GM19099 (cell line): ENCODE measurements at regions not wholly inside any gene's neighbourhood (a gene's known extent, or its start where the extent isn't known, plus 50 kb on each side); places are given as distances from the start of the nearest gene placed in this dataset.

Source experiments
- POLR2A ChIP-seq: IDR thresholded peaks from 3 replicates; pipeline ENCODE4 v1.6.1; 2011; ENCODE audit warnings: low read depth; ENCODE audit not compliant: insufficient read length; ENCODE audit errors: extremely low read depth

DNA sequence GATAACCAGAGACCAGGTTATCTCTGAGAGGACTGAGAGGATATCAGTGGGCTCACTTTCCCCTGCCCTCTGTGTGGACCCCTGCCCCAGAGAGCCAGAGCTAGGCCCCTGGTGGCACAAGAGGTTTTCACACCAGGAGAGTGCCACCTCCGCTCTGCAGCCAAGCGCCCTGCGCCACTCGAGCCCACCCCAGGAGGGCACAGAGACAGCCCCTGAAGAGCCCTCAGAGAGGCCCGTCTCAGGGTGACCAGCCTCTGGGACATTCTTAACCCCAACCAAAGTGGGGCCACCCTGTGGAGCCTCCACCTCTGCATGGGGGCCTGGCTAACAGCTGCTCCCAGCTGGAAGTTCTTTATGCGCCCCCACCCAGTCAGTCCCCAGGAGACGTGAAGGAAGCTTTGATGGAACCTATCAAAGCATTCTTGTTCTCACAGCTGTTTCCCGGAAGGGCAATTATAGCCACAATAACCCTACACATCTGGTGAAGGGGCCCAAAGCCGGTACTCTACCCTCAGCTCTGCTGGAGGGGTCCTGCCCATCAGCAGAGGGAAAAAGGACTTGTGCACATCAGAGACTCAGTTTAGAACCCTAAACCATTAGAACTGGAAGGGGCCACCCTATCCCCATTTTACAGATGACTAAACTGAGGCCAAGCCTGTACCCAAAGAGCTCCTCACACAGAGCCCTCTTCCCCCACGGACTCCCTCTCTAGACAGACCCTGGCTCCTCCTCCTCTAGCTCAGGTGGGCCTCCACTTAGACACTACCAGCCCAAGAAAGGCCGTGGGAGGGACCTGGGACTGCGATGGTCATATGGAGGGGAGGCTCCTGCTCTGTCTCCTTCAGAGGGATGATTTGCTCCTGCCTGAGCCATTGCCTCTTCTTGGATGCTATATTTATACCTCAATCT lies 101.1 kb downstream of the ZFP36L2 start:
- no peak for TF ChIP-seq POLR2A

DNA sequence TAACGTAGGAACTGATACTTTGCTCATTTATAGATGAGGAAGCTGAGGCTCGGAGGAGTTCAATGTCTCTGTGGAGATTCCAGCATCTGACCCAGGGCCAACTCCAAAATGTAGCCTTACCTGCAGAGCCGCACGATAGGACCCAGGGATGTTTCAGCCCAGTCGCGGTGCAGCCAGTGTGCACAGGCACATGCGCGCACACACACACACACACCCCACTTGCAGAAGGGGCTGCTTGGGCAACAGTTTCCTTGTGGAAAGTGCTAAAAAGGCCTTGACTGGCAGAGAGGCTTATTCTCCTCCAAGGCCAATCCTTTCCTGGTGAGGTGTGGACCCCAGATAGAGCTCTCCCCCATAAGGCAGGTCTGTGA lies 101.7 kb downstream of the ZFP36L2 start:
- TF ChIP-seq POLR2A: no peak

DNA sequence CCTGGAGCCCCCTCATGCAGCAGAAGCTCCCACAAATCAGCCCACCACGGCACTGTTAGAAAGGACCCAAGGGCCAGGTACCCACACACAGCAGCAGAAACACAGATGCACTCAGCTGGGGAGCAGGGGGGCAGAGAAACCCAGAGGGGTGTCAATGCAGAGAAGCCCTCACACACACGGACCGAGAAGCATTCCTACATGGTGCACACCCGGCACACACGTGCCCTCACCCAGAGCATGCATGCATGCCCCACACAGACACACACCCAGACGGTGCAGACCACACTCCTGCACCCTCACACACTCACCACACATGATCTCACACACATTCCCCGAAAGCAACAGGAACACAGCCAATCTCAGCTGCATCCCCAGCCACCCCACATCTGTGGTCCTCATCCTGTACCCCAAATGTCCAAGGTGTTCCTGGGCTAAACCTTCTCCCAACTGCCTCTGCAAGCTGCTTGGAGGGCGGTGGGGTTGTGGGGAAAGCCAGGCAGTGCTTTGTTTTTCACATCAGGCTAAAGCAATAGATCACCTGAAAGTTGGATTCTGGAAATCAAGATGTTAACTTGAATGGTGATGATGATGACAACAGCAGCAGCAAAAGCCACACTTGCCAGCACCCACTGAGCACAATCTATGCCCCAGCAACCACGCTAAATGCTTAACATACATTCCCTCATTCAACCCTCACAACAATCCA lies 102.3 kb downstream of the ZFP36L2 start:
- TF ChIP-seq POLR2A: no peak

DNA sequence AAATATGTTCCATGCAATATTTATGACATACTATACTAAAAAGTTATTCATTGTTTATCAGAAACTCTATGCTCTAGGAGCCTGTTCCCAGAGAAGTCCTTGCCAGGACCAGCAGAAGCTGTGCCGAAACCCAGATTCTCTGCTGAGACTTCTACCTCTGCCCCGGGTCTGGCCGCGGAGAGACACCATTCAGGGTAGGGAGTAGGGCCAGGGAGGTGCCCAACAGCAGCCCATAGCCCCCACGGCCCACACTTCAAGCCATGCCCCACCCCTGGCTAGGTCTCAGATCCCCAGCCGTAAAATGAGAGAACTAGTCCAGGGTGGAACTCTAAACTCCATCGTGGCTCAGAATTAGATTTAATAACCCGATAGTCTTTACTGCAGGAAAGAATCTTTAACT lies 102.9 kb downstream of the ZFP36L2 start:
- no peak for TF ChIP-seq POLR2A

DNA sequence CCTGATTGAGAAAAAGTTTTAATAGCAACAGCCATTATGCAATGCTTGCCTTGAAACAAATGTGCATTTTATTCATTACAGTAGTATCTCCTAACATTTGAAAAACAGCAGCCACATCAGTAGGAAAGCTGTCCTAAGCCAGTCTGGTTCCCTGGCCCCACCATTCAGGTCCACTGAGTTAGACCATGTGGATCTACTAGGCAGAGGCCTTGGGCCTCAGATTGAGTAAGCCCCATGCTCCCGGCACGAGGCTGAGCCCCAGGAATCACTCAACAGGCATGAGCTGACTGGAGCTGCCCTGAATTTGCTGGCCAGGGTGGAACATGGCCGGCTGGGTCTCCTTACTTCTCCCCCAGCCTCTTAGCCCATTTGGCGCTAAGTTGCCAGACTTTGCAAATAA lies 103.4 kb downstream of the ZFP36L2 start:
- no peak for TF ChIP-seq POLR2A

GRCh38 chr2:43121580-43122314 lies 104.7 kb downstream of the ZFP36L2 start:
- TF ChIP-seq POLR2A: no peak

DNA sequence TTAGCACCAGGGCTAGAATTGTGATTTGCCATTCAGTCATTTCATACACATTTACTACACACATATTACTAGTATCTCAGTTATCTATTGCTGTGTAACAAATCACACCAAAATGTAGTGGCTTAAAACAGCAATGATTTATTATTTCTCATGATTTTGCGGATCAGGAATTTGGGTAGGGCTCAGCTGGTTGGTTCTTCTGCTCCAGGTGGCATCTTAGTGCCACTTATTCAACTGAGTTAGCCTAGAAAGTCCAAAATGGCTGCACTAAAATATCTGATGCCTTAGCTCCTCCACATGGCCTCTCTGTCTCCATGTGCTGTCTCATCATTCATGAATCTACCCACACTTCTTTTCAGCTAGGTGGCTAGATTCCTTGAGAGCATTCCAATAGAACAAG lies 107.1 kb downstream of the ZFP36L2 start:
- no peak for TF ChIP-seq POLR2A

- TF ChIP-seq POLR2A: no peak
Measured at GRCh38 chr2:43117521-43118143, 108.8 kb downstream of the ZFP36L2 start.

DNA sequence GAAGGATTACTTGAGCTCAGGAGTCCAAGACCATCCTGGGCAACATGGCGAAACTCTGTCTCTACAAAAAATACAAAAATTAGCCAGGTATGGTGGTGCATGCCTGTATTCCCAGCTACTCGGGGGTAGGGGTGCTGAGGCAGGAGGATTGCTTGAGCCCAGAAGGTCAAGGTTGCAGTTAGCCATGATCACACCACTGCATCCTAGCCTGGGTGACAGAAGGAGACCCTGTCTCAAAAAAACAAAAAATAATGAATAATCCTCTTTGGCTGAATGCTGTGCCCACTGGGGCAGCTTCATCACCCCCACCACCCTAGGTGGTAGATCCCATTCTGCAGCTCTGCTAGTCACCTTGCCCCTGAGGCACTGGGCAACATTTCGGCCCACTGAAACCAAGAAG lies 109.4 kb downstream of the ZFP36L2 start:
- TF ChIP-seq POLR2A: no peak

DNA sequence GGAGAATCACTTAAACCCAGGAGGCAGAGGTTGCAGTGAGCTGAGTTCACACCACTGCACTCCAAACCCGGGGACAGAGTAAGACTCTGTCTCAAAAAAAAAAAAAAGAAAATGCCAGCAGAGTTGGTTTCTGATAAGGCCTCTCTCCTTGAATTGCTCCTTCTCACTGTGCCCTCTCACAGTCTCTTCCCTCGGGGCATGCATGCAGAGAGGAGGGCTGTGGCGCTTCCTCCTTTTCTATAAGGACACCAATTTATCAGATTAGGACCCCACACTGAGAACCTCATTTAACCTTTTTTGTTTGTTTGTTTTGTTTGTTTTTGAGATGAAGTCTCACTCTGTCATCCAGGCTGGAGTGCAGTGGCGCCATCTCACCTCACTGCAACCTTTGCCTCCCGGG lies 110.5 kb downstream of the ZFP36L2 start:
- no peak for TF ChIP-seq POLR2A

- no peak for TF ChIP-seq POLR2A
Measured at GRCh38 chr2:43114210-43114609, 112.2 kb downstream of the ZFP36L2 start.

DNA sequence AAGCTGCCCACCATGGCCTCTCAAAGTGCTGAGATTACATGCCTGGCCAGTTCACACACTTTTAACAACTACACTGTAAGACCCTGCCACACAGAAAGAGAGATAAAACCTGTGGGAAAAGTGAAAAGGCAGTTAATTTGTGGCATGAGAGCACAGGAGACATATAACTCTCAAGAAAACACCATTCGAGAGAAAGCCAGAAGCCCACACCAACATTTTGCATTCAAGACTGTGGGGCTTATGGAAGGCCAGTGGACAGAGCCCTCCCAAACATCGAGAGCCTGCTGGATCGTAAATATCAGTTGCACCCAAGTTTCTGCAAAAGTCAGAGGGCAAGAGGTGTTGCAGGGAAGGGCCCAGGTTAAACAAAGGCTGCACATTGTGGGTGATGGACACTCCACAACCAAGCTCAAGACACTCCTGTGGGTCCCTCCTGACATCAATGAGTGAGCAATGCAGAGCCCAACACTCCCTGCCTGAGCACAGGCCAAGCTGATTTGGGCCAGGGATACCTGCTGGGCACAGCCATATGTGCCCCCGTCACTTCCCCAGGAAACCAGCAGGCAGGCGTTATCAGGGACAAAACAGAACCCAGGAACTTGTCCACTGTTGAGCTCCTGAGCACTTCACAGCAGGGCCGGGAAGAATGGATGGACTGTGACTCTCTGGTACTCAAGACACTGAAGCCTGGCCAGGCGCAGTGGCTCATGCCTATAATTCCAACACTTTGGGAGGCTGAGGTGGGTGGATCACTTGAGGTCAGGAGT lies 114.4 kb downstream of the ZFP36L2 start:
- no peak for TF ChIP-seq POLR2A

- TF ChIP-seq POLR2A: no peak
Measured at GRCh38 chr2:43110442-43110871, 115.9 kb downstream of the ZFP36L2 start.

DNA sequence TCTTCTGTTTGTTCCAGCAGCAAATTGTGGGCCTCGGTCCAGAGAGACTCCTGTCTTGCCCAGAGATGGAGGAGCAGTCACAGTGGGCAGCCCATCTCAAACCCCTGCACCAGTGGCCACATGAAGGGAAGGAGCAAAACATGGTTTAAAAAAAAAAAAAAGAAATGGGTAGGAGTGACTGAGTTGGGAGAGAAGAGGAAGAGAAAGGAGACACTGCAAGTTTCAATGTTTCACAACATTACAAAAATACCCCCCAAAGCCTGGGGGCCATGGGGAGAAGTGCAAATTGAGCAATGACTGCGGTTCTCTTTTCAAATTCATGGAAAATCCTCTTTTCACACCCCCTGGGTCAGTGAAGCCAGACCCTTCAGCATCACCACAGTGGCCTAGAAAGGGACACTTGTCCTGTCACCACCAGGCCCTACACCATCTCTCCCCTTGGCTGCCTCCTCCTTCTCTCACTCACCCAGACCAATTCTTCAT lies 117.1 kb downstream of the ZFP36L2 start:
- TF ChIP-seq POLR2A: no peak
